GM23338 (cell line): ENCODE measurements at regions not wholly inside any gene's neighbourhood (a gene's known extent, or its start where the extent isn't known, plus 50 kb on each side); places are given as distances from the start of the nearest gene placed in this dataset.

Experiments used
- CREB1 ChIP-seq: fragments of 250-450 bp; sonication (Bioruptor Pico); IDR thresholded peaks from 2 replicates; pipeline ENCODE4 v1.5.0; 2020; ENCODE audit warnings: low read depth, mild to moderate bottlenecking, moderate library complexity
- EZH2 ChIP-seq: fragments of 200-600 bp; sonication (generic); IDR thresholded peaks from one replicate; pipeline ENCODE4 v1.8.0; 2017; ENCODE audit warnings: antibody characterized with exemption, mild to moderate bottlenecking, low read depth; ENCODE audit not compliant: unreplicated experiment
- EZH2phosphoT487 ChIP-seq: fragments of 200-600 bp; sonication (generic); IDR thresholded peaks from one replicate; pipeline ENCODE4 v1.8.1; 2018; ENCODE audit warnings: antibody characterized with exemption; ENCODE audit not compliant: unreplicated experiment
- JUNB ChIP-seq: IDR thresholded peaks from one replicate; pipeline ENCODE4 v1.6.1; 2016; ENCODE audit warnings: antibody characterized with exemption; ENCODE audit not compliant: unreplicated experiment
- POLR2AphosphoS5 ChIP-seq: IDR thresholded peaks from 2 replicates; pipeline ENCODE4 v1.6.1; 2016; ENCODE audit warnings: antibody characterized with exemption, low read depth
- REST ChIP-seq: IDR thresholded peaks from one replicate; pipeline ENCODE4 v1.6.1; 2018; ENCODE audit warnings: antibody characterized with exemption; ENCODE audit not compliant: unreplicated experiment
- ZNF114 ChIP-seq: fragments of 250-450 bp; sonication (Bioruptor Pico); IDR thresholded peaks from 2 replicates; pipeline ENCODE4 v1.5.0; 2020; ENCODE audit warnings: mild to moderate bottlenecking, moderate library complexity
- TF ChIP-seq, protein P1 (sequence below), 2 experiments: fragments of 200-600 bp in 1 of 2; sonication (generic) in 1 of 2; conservative IDR thresholded peaks; 2 replicates each; pipeline versions ENCODE4 v1.5.1 to v1.6.1; 2016 to 2017; ENCODE audit warnings: antibody characterized with exemption in 2 of 2, low read depth in 2 of 2, mild to moderate bottlenecking in 2 of 2, moderate library complexity in 1 of 2
- TF ChIP-seq, protein P2 (sequence below): fragments of 250-450 bp; sonication (Bioruptor Pico); IDR thresholded peaks from 2 replicates; pipeline ENCODE4 v1.5.0; 2020; ENCODE audit warnings: mild to moderate bottlenecking, moderate library complexity

DNA sequence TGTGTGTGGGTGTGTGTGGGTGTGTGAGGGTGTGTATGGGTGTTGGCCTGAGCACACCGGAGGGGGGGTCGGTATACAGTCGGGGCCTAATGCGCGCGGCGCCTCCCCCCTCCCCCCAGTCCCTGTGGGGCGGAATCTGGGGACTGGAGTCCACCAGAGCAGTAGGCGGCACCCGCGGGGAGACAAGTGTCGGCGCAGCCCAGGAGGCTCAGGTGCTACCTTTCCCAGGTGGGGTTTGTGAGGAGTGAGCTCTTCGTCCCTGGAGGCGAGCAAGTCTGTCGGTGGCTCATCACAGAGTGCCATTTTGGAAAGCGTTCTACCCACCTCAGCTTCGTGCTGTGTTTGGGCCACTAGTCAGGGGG, 2896.1 kb upstream of the TEKT4 start:
- no peak for TF ChIP-seq POLR2AphosphoS5
- TF ChIP-seq, protein P1, sequence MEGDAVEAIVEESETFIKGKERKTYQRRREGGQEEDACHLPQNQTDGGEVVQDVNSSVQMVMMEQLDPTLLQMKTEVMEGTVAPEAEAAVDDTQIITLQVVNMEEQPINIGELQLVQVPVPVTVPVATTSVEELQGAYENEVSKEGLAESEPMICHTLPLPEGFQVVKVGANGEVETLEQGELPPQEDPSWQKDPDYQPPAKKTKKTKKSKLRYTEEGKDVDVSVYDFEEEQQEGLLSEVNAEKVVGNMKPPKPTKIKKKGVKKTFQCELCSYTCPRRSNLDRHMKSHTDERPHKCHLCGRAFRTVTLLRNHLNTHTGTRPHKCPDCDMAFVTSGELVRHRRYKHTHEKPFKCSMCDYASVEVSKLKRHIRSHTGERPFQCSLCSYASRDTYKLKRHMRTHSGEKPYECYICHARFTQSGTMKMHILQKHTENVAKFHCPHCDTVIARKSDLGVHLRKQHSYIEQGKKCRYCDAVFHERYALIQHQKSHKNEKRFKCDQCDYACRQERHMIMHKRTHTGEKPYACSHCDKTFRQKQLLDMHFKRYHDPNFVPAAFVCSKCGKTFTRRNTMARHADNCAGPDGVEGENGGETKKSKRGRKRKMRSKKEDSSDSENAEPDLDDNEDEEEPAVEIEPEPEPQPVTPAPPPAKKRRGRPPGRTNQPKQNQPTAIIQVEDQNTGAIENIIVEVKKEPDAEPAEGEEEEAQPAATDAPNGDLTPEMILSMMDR (conservative IDR thresholded peaks at IDR 0.05; ENCODE audit: low read depth in 2 of 2): no peak
- TF ChIP-seq EZH2: no peak
- no peak for TF ChIP-seq REST
- TF ChIP-seq JUNB: no peak
- no peak for TF ChIP-seq EZH2phosphoT487
- no peak for TF ChIP-seq CREB1 (CRISPR knock-in tag)
- TF ChIP-seq, protein P2, sequence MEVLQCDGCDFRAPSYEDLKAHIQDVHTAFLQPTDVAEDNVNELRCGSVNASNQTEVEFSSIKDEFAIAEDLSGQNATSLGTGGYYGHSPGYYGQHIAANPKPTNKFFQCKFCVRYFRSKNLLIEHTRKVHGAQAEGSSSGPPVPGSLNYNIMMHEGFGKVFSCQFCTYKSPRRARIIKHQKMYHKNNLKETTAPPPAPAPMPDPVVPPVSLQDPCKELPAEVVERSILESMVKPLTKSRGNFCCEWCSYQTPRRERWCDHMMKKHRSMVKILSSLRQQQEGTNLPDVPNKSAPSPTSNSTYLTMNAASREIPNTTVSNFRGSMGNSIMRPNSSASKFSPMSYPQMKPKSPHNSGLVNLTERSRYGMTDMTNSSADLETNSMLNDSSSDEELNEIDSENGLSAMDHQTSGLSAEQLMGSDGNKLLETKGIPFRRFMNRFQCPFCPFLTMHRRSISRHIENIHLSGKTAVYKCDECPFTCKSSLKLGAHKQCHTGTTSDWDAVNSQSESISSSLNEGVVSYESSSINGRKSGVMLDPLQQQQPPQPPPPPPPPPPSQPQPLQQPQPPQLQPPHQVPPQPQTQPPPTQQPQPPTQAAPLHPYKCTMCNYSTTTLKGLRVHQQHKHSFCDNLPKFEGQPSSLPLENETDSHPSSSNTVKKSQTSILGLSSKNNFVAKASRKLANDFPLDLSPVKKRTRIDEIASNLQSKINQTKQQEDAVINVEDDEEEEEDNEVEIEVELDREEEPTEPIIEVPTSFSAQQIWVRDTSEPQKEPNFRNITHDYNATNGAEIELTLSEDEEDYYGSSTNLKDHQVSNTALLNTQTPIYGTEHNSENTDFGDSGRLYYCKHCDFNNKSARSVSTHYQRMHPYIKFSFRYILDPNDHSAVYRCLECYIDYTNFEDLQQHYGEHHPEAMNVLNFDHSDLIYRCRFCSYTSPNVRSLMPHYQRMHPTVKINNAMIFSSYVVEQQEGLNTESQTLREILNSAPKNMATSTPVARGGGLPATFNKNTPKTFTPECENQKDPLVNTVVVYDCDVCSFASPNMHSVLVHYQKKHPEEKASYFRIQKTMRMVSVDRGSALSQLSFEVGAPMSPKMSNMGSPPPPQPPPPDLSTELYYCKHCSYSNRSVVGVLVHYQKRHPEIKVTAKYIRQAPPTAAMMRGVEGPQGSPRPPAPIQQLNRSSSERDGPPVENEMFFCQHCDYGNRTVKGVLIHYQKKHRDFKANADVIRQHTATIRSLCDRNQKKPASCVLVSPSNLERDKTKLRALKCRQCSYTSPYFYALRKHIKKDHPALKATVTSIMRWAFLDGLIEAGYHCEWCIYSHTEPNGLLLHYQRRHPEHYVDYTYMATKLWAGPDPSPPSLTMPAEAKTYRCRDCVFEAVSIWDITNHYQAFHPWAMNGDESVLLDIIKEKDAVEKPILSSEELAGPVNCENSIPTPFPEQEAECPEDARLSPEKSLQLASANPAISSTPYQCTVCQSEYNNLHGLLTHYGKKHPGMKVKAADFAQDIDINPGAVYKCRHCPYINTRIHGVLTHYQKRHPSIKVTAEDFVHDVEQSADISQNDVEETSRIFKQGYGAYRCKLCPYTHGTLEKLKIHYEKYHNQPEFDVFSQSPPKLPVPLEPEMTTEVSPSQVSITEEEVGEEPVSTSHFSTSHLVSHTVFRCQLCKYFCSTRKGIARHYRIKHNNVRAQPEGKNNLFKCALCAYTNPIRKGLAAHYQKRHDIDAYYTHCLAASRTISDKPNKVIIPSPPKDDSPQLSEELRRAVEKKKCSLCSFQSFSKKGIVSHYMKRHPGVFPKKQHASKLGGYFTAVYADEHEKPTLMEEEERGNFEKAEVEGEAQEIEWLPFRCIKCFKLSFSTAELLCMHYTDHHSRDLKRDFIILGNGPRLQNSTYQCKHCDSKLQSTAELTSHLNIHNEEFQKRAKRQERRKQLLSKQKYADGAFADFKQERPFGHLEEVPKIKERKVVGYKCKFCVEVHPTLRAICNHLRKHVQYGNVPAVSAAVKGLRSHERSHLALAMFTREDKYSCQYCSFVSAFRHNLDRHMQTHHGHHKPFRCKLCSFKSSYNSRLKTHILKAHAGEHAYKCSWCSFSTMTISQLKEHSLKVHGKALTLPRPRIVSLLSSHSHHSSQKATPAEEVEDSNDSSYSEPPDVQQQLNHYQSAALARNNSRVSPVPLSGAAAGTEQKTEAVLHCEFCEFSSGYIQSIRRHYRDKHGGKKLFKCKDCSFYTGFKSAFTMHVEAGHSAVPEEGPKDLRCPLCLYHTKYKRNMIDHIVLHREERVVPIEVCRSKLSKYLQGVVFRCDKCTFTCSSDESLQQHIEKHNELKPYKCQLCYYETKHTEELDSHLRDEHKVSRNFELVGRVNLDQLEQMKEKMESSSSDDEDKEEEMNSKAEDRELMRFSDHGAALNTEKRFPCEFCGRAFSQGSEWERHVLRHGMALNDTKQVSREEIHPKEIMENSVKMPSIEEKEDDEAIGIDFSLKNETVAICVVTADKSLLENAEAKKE (CRISPR knock-in tag): no peak
- TF ChIP-seq ZNF114 (CRISPR knock-in tag): no peak
